IMR-90 (cell line): ENCODE measurements at regions not wholly inside any gene's neighbourhood (a gene's known extent, or its start where the extent isn't known, plus 50 kb on each side); places are given as distances from the start of the nearest gene placed in this dataset.
A peak's percentile ranks its signal among the peaks of the same experiment; 100 is the strongest.

ENCODE experiments used
- ATAC-seq: fragments of 200-7000 bp; cut with Tn5 transposase; 2 replicates; pipeline ENCODE4 v1.9.1; 2020; ENCODE audit warnings: low read depth, mild to moderate bottlenecking, moderate library complexity
- BruUV-seq: library from RNA; stranded (reverse); fragments of 400-500 nt; replicated peaks from 2 replicates; lab custom pipeline; 2021; lab: Mats Ljungman, UMichigan
- CTCF ChIA-PET: fragments of 300-600 bp; formaldehyde crosslinking; extraction: SDS; loops from one replicate; lab custom pipeline; 2021; ENCODE audit warnings: antibody characterized with exemption; lab: Yijun Ruan, JAX
- POLR2A ChIA-PET: fragments of 300-600 bp; sonication (Branson Sonifier 250); formaldehyde crosslinking; loops from one replicate; lab custom pipeline; 2022; ENCODE audit warnings: antibody characterized with exemption; ENCODE audit not compliant: unreplicated experiment; lab: Charles Lee
- DNase-seq: peaks from one replicate; pipeline ENCODE4 v3.0.0; 2013
- H2AFZ ChIP-seq: replicated peaks from 2 replicates; pipeline ENCODE3; 2013; ENCODE audit warnings: low read length, mild to moderate bottlenecking; ENCODE audit not compliant: poor library complexity
- H2AK5ac ChIP-seq: 2 replicates; pipeline ENCODE4 v1.6.1; 2013; ENCODE audit warnings: low read depth, low read length, inconsistent platforms
- H2AK9ac ChIP-seq: replicated peaks from 2 replicates; pipeline ENCODE3; 2013; ENCODE audit warnings: mild to moderate bottlenecking, low read depth, low read length, moderate library complexity; ENCODE audit not compliant: poor library complexity
- H2BK120ac ChIP-seq: 2 replicates; pipeline ENCODE4 v1.6.1; 2013; ENCODE audit warnings: low read depth, low read length, inconsistent platforms
- H2BK15ac ChIP-seq: 3 replicates; pipeline ENCODE4 v1.6.1; 2013; ENCODE audit warnings: low read depth, low read length, inconsistent platforms
- H2BK20ac ChIP-seq: 2 replicates; pipeline ENCODE4 v1.6.1; 2013; ENCODE audit warnings: low read depth, mild to moderate bottlenecking, inconsistent platforms, low read length, moderate library complexity
- H2BK5ac ChIP-seq: 2 replicates; pipeline ENCODE4 v1.6.1; 2013; ENCODE audit warnings: mild to moderate bottlenecking, low read depth, low read length, inconsistent platforms; ENCODE audit not compliant: poor library complexity, severe bottlenecking
- H3K14ac ChIP-seq: replicated peaks from 2 replicates; pipeline ENCODE4 v1.6.1; 2013; ENCODE audit warnings: low read depth, low read length, inconsistent platforms
- H3K18ac ChIP-seq: 2 replicates; pipeline ENCODE4 v1.6.1; 2013; ENCODE audit warnings: low read depth, low read length, control low read depth
- H3K23ac ChIP-seq: 2 replicates; pipeline ENCODE4 v1.6.1; 2013; ENCODE audit warnings: low read depth, low read length, inconsistent platforms
- H3K27ac ChIP-seq: 2 replicates; pipeline ENCODE4 v1.5.1; 2013; ENCODE audit warnings: mild to moderate bottlenecking, control low read depth, low read length; ENCODE audit not compliant: insufficient read depth
- H3K27me3 ChIP-seq: 2 replicates; pipeline ENCODE4 v1.6.1; 2013; ENCODE audit warnings: low read length; ENCODE audit not compliant: control insufficient read depth, insufficient read depth
- H3K36me3 ChIP-seq: 2 replicates; pipeline ENCODE4 v1.6.1; 2013; ENCODE audit warnings: low read length, mixed read lengths; ENCODE audit not compliant: control insufficient read depth, insufficient read depth
- H3K4ac ChIP-seq: 2 replicates; pipeline ENCODE4 v1.6.1; 2013; ENCODE audit warnings: low read depth, low read length, inconsistent platforms
- H3K4me1 ChIP-seq: 2 replicates; pipeline ENCODE4 v1.6.1; 2013; ENCODE audit warnings: low read length, mixed read lengths; ENCODE audit not compliant: control insufficient read depth, insufficient read depth
- H3K4me2 ChIP-seq: 2 replicates; pipeline ENCODE4 v1.6.1; 2013; ENCODE audit warnings: low read depth, mild to moderate bottlenecking, control low read depth, low read length, moderate library complexity
- H3K4me3 ChIP-seq: 2 replicates; pipeline ENCODE4 v1.5.1; 2013; ENCODE audit warnings: low read depth, mild to moderate bottlenecking, control low read depth, low read length, moderate library complexity; ENCODE audit not compliant: insufficient read depth
- H3K56ac ChIP-seq: 2 replicates; pipeline ENCODE4 v1.6.1; 2013; ENCODE audit warnings: low read length, inconsistent platforms; ENCODE audit not compliant: insufficient read depth; ENCODE audit errors: extremely low read depth
- H3K79me1 ChIP-seq, 2 experiments: 2 replicates each; pipeline ENCODE4 v1.6.1; 2013; ENCODE audit warnings: low read length in 2 of 2, inconsistent platforms in 1 of 2, low read depth in 1 of 2
- H3K9ac ChIP-seq: 2 replicates; pipeline ENCODE4 v1.6.1; 2013; ENCODE audit warnings: low read depth, low read length, control low read depth
- H3K9me1 ChIP-seq: 2 replicates; pipeline ENCODE4 v1.6.1; 2013; ENCODE audit warnings: low read length, inconsistent platforms; ENCODE audit not compliant: insufficient read depth
- H3K9me3 ChIP-seq: 2 replicates; pipeline ENCODE4 v1.6.1; 2013; ENCODE audit warnings: low read length; ENCODE audit not compliant: control insufficient read depth, insufficient read depth
- H4K20me1 ChIP-seq: 2 replicates; pipeline ENCODE4 v1.6.1; 2013; ENCODE audit warnings: low read length, inconsistent platforms; ENCODE audit not compliant: insufficient read depth
- H4K5ac ChIP-seq: 2 replicates; pipeline ENCODE4 v1.6.1; 2013; ENCODE audit warnings: mild to moderate bottlenecking, low read depth, low read length, control low read depth
- H4K8ac ChIP-seq, 2 experiments: 2 replicates each; pipeline ENCODE4 v1.6.1; 2013; ENCODE audit warnings: low read depth in 2 of 2, low read length in 2 of 2, control low read depth in 1 of 2, inconsistent platforms in 1 of 2
- H4K91ac ChIP-seq: 2 replicates; pipeline ENCODE4 v1.6.1; 2013; ENCODE audit warnings: low read depth, low read length, inconsistent platforms; ENCODE audit not compliant: insufficient read depth
- BHLHE40 ChIP-seq: fragments of 150-350 bp; IDR thresholded peaks from 2 replicates; pipeline ENCODE4 v1.6.1; 2016; ENCODE audit warnings: mild to moderate bottlenecking, low read depth, low read length
- CHD1 ChIP-seq: IDR thresholded peaks from 2 replicates; pipeline ENCODE4 v1.6.1; 2012; ENCODE audit warnings: low read depth, low read length, improper control_type of control experiment
- NFE2L2 ChIP-seq: fragments of 150-350 bp; IDR thresholded peaks from 2 replicates; pipeline ENCODE4 v1.6.1; 2016; ENCODE audit warnings: low read depth, mild to moderate bottlenecking, low read length
- RAD21 ChIP-seq: IDR thresholded peaks from 2 replicates; pipeline ENCODE4 v1.6.1; 2012; ENCODE audit warnings: low read length, improper control_type of control experiment
- RFX5 ChIP-seq: IDR thresholded peaks from 2 replicates; pipeline ENCODE4 v1.8.0; 2012; ENCODE audit warnings: low read depth, mild to moderate bottlenecking, low read length, moderate library complexity
- SMC3 ChIP-seq: fragments of 150-350 bp; IDR thresholded peaks from 2 replicates; pipeline ENCODE4 v1.6.1; 2016; ENCODE audit warnings: low read depth, mild to moderate bottlenecking, antibody characterized with exemption, low read length, moderate library complexity
- WGBS, 2 experiments: methylation state at CpG; one replicate each; pipeline versions ENCODE4 v1.1.5 to v1.1.7; 2013; ENCODE audit warnings: missing lambda C conversion rate in 2 of 2; ENCODE audit not compliant: insufficient read length in 1 of 2; ENCODE audit errors: extremely low coverage in 2 of 2; 5-methylcytosine and 5-hydroxymethylcytosine counted together
- dilution Hi-C: fragments of 300-500 bp; cut with HindIII; formaldehyde crosslinking; loops from one replicate; pipeline ENCODE4 v1.14.3; 2018; ENCODE audit warnings: low sequenced_read_pairs; ENCODE audit not compliant: unreplicated experiment
- in situ Hi-C: fragments of 300-500 bp; cut with MboI; formaldehyde crosslinking; loops from 3 replicates; pipeline ENCODE4 v1.14.3; 2019; ENCODE audit warnings: low sequenced_read_pairs, inconsistent platforms, mixed read lengths
- intact Hi-C: fragments of 100-400 bp; cut with micrococcal nuclease; formaldehyde crosslinking; loops from 2 replicates; pipeline ENCODE4 v1.10.0; 2022
- TF ChIP-seq, protein P1 (sequence below): fragments of 150-350 bp; IDR thresholded peaks from 2 replicates; pipeline ENCODE4 v1.6.1; 2016; ENCODE audit warnings: low read depth, mild to moderate bottlenecking, low read length, moderate library complexity, borderline replicate concordance

DNA sequence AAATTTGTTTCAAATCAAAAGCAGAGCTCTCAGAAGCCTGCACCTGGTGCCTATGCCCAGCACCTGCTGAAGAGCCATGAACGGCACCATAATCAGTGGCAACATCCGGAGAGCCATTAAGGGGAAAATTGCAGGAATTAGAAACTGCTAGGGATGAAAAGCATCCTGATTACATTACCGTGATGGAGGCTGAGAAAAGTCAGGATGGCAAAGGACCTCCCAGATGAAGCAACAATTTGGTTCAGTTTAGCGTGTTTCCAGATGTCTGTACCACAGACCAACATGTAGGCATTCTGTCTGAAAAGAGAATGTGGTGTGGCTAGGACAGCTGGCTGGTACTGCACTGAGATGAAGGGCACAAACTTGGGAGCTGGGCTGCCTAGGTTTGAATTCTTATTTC, 106.1 kb downstream of the EOMES start:
- Histone ChIP-seq H2AK9ac (no peak overlapping the region), H3K27ac (no peak overlapping the region), H3K79me1 (no peaks in the 10 kb centered on the region), H3K23ac (no peak overlapping the region), H4K8ac (no peak overlapping the region), H3K14ac (0 out of 2 replicates have a peak overlapping the region, but pooled peaks have one; percentile 4), H4K91ac (no peak overlapping the region), H3K9ac (no peak overlapping the region), H2BK5ac (no peak overlapping the region), H2BK20ac (no peak overlapping the region), H3K4me3 (no peak overlapping the region), H2BK120ac (no peak overlapping the region), H3K4me1 (peaks cover 3% of the 10 kb centered on the region; the same call in 1 of the 2 replicates), H3K9me1 (no peaks in the 10 kb centered on the region), H3K27me3 (no peaks in the 10 kb centered on the region), H3K56ac (no peak overlapping the region), H2AFZ (peak overlapping the region; percentile 67), H3K18ac (no peak overlapping the region), H3K4ac (no peak overlapping the region), H3K4me2 (no peak overlapping the region), H4K20me1 (no peaks in the 10 kb centered on the region), H2AK5ac (no peak overlapping the region), H3K9me3 (peaks cover 7% of the 10 kb centered on the region), H3K36me3 (no peaks in the 10 kb centered on the region), H4K5ac (no peak overlapping the region), H2BK15ac (no peak overlapping the region)
- TF ChIP-seq RAD21 (no peak), RFX5 (no peak), BHLHE40 (no peak), CHD1 (no peak), NFE2L2 (no peak), SMC3 (no peak)
- TF ChIP-seq, protein P1, sequence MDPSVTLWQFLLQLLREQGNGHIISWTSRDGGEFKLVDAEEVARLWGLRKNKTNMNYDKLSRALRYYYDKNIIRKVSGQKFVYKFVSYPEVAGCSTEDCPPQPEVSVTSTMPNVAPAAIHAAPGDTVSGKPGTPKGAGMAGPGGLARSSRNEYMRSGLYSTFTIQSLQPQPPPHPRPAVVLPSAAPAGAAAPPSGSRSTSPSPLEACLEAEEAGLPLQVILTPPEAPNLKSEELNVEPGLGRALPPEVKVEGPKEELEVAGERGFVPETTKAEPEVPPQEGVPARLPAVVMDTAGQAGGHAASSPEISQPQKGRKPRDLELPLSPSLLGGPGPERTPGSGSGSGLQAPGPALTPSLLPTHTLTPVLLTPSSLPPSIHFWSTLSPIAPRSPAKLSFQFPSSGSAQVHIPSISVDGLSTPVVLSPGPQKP = no peak
- ChIA-PET POLR2A (no interaction called here), CTCF (no interaction called here)
- dilution Hi-C loops (no loop called here), intact Hi-C loops (no loop called here), in situ Hi-C loops (no loop called here)
- no peak for DNase-seq
- 100% methylated on average over 1 of the region's 4 CpGs; no CpG with 5 or more reads in 1 of the 2 experiments for WGBS, 2 experiments
- BruUV-seq = no TSS peak
- ATAC-seq = no peak
